Breast epithelium (tissue), 3 donors: ENCODE measurements at regions not wholly inside any gene's neighbourhood (a gene's known extent, or its start where the extent isn't known, plus 50 kb on each side); places are given as distances from the start of the nearest gene placed in this dataset.

Experiments
- POLR2A ChIP-seq: fragments of 450-650 bp; IDR thresholded peaks from one replicate; pipeline ENCODE4 v1.6.1; 2016; ENCODE audit warnings: antibody characterized with exemption, mild to moderate bottlenecking, moderate library complexity
- POLR2AphosphoS5 ChIP-seq, 3 donors: sonication (generic); formaldehyde crosslinking; IDR thresholded peaks; one replicate each; pipeline ENCODE4 v1.6.1; 2017; ENCODE audit warnings: antibody characterized with exemption in 3 of 3
- TF ChIP-seq, protein P1 (sequence below), 3 donors: fragments of 450-650 bp; IDR thresholded peaks; one replicate each; pipeline ENCODE4 v1.5.1; 2016 to 2017; ENCODE audit warnings: antibody characterized with exemption in 3 of 3, mild to moderate bottlenecking in 3 of 3, moderate library complexity in 3 of 3

DNA sequence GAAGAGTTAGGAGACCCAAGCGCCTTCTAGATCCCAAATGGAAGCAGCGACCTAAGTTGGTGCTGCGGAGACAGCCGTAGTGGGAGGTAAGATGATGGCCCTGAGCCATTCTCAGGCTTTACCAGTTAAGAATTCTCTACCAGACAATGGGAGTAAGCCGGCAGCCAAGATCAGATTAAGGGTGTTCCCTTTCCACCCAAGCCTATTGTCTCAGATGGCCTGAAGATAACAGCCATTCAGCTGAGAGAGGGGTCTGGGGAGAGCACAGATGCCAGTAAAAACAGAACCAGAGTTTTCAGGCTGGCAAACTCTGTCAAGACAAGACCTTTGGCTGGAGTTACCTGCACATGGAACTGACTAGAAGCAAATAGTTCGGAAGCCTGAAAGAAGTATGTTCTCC, 191.7 kb upstream of the HAAO start:
- TF ChIP-seq POLR2A (no peak), POLR2AphosphoS5 (IDR thresholded peaks at IDR 0.05) (no peak)
- TF ChIP-seq, protein P1, sequence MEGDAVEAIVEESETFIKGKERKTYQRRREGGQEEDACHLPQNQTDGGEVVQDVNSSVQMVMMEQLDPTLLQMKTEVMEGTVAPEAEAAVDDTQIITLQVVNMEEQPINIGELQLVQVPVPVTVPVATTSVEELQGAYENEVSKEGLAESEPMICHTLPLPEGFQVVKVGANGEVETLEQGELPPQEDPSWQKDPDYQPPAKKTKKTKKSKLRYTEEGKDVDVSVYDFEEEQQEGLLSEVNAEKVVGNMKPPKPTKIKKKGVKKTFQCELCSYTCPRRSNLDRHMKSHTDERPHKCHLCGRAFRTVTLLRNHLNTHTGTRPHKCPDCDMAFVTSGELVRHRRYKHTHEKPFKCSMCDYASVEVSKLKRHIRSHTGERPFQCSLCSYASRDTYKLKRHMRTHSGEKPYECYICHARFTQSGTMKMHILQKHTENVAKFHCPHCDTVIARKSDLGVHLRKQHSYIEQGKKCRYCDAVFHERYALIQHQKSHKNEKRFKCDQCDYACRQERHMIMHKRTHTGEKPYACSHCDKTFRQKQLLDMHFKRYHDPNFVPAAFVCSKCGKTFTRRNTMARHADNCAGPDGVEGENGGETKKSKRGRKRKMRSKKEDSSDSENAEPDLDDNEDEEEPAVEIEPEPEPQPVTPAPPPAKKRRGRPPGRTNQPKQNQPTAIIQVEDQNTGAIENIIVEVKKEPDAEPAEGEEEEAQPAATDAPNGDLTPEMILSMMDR (IDR thresholded peaks at IDR 0.05), result no peak
